Upper lobe of right lung (tissue), 1 donor: ENCODE measurements at regions not wholly inside any gene's neighbourhood (a gene's known extent, or its start where the extent isn't known, plus 50 kb on each side); places are given as distances from the start of the nearest gene placed in this dataset.

Experiments used
- ATAC-seq: fragments of 200-7000 bp; cut with Tn5 transposase; one replicate; pipeline ENCODE4 v1.9.1; 2020; ENCODE audit warnings: mild to moderate bottlenecking, moderate library complexity
- DNase-seq: peaks from one replicate; pipeline ENCODE4 v3.0.0-alpha.2; 2020
- H3K27ac ChIP-seq: fragments of 200-600 bp; one replicate; pipeline ENCODE4 v1.8.0; 2022
- H3K27me3 ChIP-seq: fragments of 200-600 bp; one replicate; pipeline ENCODE4 v1.8.0; 2022; ENCODE audit warnings: mild to moderate bottlenecking
- H3K36me3 ChIP-seq: fragments of 200-600 bp; one replicate; pipeline ENCODE4 v1.8.0; 2022
- H3K4me1 ChIP-seq: fragments of 200-600 bp; one replicate; pipeline ENCODE4 v1.8.0; 2022
- H3K4me3 ChIP-seq: fragments of 200-600 bp; one replicate; pipeline ENCODE4 v1.8.0; 2022; ENCODE audit warnings: mild to moderate bottlenecking
- H3K9me3 ChIP-seq: fragments of 200-600 bp; one replicate; pipeline ENCODE4 v1.8.0; 2022
- intact Hi-C: fragments of 100-400 bp; cut with DNase I; formaldehyde crosslinking; loops from one replicate; pipeline ENCODE4 v1.11.0; 2022
- TF ChIP-seq, protein P1 (sequence below): fragments of 200-600 bp; IDR thresholded peaks from one replicate; pipeline ENCODE4 v1.8.0; 2022; ENCODE audit warnings: antibody characterized with exemption
- donor health status: DM: no; HTN: yes; CAD: no; lungs with severe emphysema.

DNA sequence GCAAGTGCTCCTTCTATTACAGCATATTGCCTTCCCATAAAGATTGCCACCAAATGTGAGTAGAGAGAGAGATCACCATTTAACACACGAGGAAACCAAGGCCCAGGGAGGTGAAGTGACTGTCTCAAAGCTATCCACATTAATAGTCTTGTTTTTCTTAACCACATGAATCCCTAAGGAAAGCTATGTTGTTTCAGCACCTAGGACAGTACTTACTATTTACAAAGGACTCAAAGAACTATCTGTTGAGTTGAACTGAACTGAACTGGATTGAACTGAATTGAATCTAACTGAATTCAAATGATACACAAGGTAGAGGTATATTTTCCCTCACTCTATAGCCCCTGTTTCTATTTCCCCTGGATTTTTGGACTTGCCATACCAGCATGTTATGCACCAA lies 430.4 kb downstream of the CAAP1 start:
- ATAC-seq: no peak
- no peak for DNase-seq
- Histone ChIP-seq H3K27me3 (no peaks in the 10 kb centered on the region), H3K4me1 (no peaks in the 10 kb centered on the region), H3K36me3 (no peaks in the 10 kb centered on the region), H3K9me3 (no peaks in the 10 kb centered on the region), H3K4me3 (no peak overlapping the region), H3K27ac (no peak overlapping the region)
- TF ChIP-seq, protein P1, sequence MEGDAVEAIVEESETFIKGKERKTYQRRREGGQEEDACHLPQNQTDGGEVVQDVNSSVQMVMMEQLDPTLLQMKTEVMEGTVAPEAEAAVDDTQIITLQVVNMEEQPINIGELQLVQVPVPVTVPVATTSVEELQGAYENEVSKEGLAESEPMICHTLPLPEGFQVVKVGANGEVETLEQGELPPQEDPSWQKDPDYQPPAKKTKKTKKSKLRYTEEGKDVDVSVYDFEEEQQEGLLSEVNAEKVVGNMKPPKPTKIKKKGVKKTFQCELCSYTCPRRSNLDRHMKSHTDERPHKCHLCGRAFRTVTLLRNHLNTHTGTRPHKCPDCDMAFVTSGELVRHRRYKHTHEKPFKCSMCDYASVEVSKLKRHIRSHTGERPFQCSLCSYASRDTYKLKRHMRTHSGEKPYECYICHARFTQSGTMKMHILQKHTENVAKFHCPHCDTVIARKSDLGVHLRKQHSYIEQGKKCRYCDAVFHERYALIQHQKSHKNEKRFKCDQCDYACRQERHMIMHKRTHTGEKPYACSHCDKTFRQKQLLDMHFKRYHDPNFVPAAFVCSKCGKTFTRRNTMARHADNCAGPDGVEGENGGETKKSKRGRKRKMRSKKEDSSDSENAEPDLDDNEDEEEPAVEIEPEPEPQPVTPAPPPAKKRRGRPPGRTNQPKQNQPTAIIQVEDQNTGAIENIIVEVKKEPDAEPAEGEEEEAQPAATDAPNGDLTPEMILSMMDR: no peak
- intact Hi-C loops: no loop called here

DNA sequence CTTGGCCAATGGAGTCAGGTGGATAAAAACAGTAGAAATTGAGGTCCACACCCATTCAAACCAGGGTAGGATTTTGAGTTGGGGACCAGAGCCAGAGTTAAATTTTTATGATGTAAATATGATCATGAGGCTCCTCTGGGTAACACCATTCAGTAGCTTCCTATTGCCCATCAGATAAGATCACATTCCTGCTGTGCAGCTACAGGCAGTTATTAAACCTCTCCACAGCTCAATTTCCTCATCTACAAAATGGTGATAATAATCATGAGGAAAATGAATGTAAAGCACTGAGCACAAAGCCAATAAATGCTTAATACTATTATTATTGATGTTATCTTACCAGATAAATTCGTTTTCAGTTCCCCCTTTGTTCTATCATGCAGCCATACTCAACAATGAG lies 432.0 kb downstream of the CAAP1 start:
- intact Hi-C loops: no loop called here
- Histone ChIP-seq H3K4me3 (no peak overlapping the region), H3K9me3 (no peaks in the 10 kb centered on the region)

DNA sequence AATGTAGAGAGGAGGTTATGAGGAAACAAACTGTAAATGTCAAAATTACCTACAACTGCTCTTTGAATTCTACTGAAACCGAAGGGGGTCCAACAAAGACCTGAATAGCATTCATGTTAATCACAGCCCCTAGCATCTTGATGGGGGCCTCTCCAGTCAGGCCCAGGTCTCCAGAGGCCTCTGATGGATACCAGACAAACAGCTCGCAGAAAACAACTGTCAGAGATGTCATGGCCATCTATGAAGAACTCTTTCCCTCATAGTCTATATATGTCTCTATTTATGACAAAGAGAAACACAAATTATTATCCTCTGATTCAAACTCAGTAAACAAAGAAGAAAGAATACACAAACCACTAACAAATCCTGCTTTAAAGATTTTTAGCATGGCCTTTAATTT lies 432.6 kb downstream of the CAAP1 start:
- no peaks in the 10 kb centered on the region for H3K27me3 ChIP-seq
- ATAC-seq (no peak), DNase-seq (no peak)
- intact Hi-C loops: no loop called here
- H3K9me3 ChIP-seq: no peaks in the 10 kb centered on the region
- H3K36me3 ChIP-seq: no peaks in the 10 kb centered on the region
- H3K4me3 ChIP-seq: no peak overlapping the region
- TF ChIP-seq, protein P1: no peak
- no peaks in the 10 kb centered on the region for H3K4me1 ChIP-seq
- no peak overlapping the region for H3K27ac ChIP-seq

More for the DNA sequence above, 432.0 kb downstream of the CAAP1 start:
- TF ChIP-seq, protein P1: no peak
- no peaks in the 10 kb centered on the region for H3K27me3 ChIP-seq
- ATAC-seq: no peak
- H3K4me1 ChIP-seq: no peaks in the 10 kb centered on the region
- H3K36me3 ChIP-seq: no peaks in the 10 kb centered on the region
- H3K27ac ChIP-seq: no peak overlapping the region
- no peak for DNase-seq

DNA sequence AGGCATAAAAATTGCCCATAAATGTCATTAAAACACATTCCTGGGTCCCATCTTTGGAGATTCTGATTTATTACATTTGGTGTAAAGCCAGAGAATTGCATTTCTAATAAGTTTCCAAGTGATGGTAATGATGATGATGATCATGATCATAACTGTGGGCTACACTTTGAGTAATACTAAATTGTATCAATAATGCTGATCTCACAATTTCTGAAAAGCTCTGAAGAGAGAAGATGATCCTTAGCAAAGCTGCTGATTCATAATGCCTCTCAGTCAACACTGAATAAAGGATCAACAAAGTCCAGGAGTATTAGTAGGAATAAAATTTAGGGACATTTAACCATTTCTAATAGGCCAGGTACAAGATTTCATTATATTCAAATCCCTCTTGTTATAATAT lies 434.5 kb downstream of the CAAP1 start:
- Histone ChIP-seq H3K4me3 (no peak overlapping the region), H3K27me3 (no peaks in the 10 kb centered on the region), H3K36me3 (no peaks in the 10 kb centered on the region), H3K4me1 (no peaks in the 10 kb centered on the region), H3K27ac (no peak overlapping the region), H3K9me3 (no peaks in the 10 kb centered on the region)
- ATAC-seq (no peak), DNase-seq (no peak)
- TF ChIP-seq, protein P1: no peak
- intact Hi-C loops: no loop called here

DNA sequence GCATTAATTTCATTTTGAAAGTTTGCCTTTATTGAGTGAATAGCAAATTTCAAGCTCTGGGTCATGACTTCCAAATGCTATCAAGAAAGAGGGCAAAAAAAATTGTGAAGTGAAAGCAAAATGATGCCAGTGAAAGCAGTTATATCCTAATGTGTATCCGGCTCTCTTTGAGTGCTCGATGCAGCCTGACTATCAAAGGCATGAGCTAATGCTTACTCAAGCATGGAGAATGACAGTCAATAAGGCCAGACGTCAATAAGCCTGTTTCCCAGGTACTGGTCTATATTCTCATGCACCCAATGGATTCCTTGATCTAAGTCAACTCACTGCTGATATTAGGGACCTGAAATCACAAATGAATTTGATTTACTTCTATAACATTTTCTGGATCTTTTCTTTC lies 435.5 kb downstream of the CAAP1 start:
- ATAC-seq (no peak), DNase-seq (no peak)
- H3K36me3 ChIP-seq: no peaks in the 10 kb centered on the region
- H3K27me3 ChIP-seq: no peaks in the 10 kb centered on the region
- no peaks in the 10 kb centered on the region for H3K4me1 ChIP-seq
- H3K9me3 ChIP-seq: no peaks in the 10 kb centered on the region
- no peak overlapping the region for H3K27ac ChIP-seq
- TF ChIP-seq, protein P1: no peak
- H3K4me3 ChIP-seq: no peak overlapping the region
- intact Hi-C loops: no loop called here

DNA sequence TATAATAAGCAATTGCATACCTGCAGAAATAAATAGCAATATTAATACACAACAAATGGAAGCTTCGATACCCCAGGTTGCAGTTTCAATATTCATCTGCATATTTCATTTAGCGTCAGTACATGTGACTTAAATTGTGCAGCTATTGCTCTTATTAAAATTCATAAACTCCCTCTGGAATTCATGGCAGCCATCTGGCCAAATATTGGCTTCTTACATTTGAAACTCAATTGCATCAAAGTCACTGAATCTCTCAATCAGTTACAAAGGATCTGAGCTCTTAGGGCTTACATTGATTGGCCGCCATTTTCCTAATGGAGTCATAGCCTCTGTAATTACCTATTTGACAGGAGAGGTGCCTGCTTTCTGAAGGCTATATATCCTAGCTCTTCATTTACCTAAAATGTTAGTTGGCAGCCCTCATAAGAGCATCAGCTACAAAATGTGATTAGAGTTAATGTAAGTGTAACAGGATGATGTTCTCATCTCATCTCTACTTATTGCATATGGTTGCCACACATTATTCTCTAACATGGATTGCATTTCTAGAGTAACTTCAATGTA lies 453.5 kb downstream of the CAAP1 start:
- Histone ChIP-seq H3K4me3 (no peak overlapping the region), H3K9me3 (no peaks in the 10 kb centered on the region), H3K4me1 (no peaks in the 10 kb centered on the region), H3K27me3 (no peaks in the 10 kb centered on the region), H3K36me3 (no peaks in the 10 kb centered on the region), H3K27ac (no peak overlapping the region)
- DNase-seq: no peak
- intact Hi-C loops: loop anchor here (10.0 kb wide), 1 partner anchor 56 kb away; no protein-coding TSS in a partner anchor
- TF ChIP-seq, protein P1: no peak
- ATAC-seq: no peak
